Fibroblast of lung (primary cell): ENCODE measurements at regions not wholly inside any gene's neighbourhood (a gene's known extent, or its start where the extent isn't known, plus 50 kb on each side); places are given as distances from the start of the nearest gene placed in this dataset.

Experiments used
- CTCF ChIP-seq, 2 donors: IDR thresholded peaks in 1 of 2; conservative IDR thresholded peaks in 1 of 2; 1 replicate in 1 of 2; 2 replicates in 1 of 2; pipeline ENCODE4 v1.5.1; 2011 to 2012; ENCODE audit warnings: low read length in 2 of 2, control low read depth in 1 of 2, inconsistent platforms in 1 of 2, low read depth in 1 of 2, mild to moderate bottlenecking in 1 of 2
- EZH2 ChIP-seq: IDR thresholded peaks from 2 replicates; pipeline ENCODE4 v1.5.1; 2012; ENCODE audit warnings: low read length, control low read depth, mild to moderate bottlenecking; ENCODE audit errors: missing control alignments

GRCh38 chr1:101730559-101730958 lies 266.2 kb downstream of the OLFM3 start:
- TF ChIP-seq CTCF (conservative IDR thresholded peaks at IDR 0.05 in 1 of 2, IDR thresholded peaks at IDR 0.05 in 1 of 2; ENCODE audit: low read depth in 1 of 2, low read length in 2 of 2) (no peak), EZH2 (no peak)
